ENCODE measurements at regions not wholly inside any gene's neighbourhood (a gene's known extent, or its start where the extent isn't known, plus 50 kb on each side); places are given as distances from the start of the nearest gene placed in this dataset.
A peak's percentile ranks its signal among the peaks of the same experiment; 100 is the strongest.

DNA sequence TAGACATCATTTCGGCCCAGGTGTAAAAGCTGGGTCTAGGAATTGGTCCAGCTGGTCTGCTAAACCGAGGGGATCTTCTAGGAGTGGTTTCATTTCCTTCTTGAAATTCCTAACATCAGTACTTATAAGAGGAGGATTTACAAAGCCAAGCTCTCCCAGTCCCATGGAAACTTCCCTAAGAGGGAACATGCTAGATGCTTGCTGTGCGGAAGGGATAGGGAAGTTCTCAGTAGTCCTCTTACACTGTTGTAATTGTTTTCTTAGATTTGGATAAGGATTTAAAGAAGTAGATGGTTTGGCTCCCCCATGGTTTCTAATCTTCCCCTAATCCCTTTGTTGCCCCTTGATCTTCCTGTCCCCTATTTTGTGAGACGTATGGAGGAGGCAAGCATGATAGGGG, 89.7 kb upstream of the XCR1 start:
- no peak for DNase-seq (ENCODE audit: low read depth)
- H3K4me1 ChIP-seq (ENCODE audit: insufficient read depth, low read length), result peaks cover 3% of the 10 kb centered on the region
- no peaks in the 10 kb centered on the region for H3K79me2 ChIP-seq (ENCODE audit: insufficient read depth, low read length)
- no peaks in the 10 kb centered on the region for H3K9me3 ChIP-seq (ENCODE audit: insufficient read depth, low read depth, low read length)
- H3K27ac Mint-ChIP-seq (ENCODE audit: unreplicated experiment), result no peak overlapping the region
- no peak overlapping the region for H2AFZ ChIP-seq (ENCODE audit: low read depth, low read length)
- H3K4me1 Mint-ChIP-seq (ENCODE audit: low read depth, unreplicated experiment), result peaks cover 10% of the 10 kb centered on the region
- no peak overlapping the region for H3K4me3 Mint-ChIP-seq (ENCODE audit: unreplicated experiment)
- H3K27me3 ChIP-seq (ENCODE audit: insufficient read depth, low read length), result no peaks in the 10 kb centered on the region
- no peak for FAIRE-seq
- H3K9ac ChIP-seq (ENCODE audit: low read length), result no peak overlapping the region
- H3K4me2 ChIP-seq (ENCODE audit: low read length), result no peak overlapping the region
- no peaks in the 10 kb centered on the region for H4K20me1 ChIP-seq (ENCODE audit: insufficient read depth, low read length)
- no peaks in the 10 kb centered on the region for H3K36me3 ChIP-seq (ENCODE audit: insufficient read depth, low read length)
- H3K27me3 Mint-ChIP-seq (ENCODE audit: low read depth, unreplicated experiment), result peaks cover 8% of the 10 kb centered on the region
- H3K36me3 Mint-ChIP-seq (ENCODE audit: low read depth, unreplicated experiment), result peaks cover 6% of the 10 kb centered on the region
- TF ChIP-seq, protein P1, sequence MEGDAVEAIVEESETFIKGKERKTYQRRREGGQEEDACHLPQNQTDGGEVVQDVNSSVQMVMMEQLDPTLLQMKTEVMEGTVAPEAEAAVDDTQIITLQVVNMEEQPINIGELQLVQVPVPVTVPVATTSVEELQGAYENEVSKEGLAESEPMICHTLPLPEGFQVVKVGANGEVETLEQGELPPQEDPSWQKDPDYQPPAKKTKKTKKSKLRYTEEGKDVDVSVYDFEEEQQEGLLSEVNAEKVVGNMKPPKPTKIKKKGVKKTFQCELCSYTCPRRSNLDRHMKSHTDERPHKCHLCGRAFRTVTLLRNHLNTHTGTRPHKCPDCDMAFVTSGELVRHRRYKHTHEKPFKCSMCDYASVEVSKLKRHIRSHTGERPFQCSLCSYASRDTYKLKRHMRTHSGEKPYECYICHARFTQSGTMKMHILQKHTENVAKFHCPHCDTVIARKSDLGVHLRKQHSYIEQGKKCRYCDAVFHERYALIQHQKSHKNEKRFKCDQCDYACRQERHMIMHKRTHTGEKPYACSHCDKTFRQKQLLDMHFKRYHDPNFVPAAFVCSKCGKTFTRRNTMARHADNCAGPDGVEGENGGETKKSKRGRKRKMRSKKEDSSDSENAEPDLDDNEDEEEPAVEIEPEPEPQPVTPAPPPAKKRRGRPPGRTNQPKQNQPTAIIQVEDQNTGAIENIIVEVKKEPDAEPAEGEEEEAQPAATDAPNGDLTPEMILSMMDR (IDR thresholded peaks at IDR 0.05; ENCODE audit: insufficient read depth, low read depth, low read length), result no peak
- TF ChIP-seq EZH2 (IDR thresholded peaks at IDR 0.05; ENCODE audit: insufficient read depth, low read length), result no peak
- H3K4me3 ChIP-seq (ENCODE audit: insufficient read depth, low read depth, low read length), result no peak overlapping the region
- peaks cover 18% of the 10 kb centered on the region for H3K9me3 Mint-ChIP-seq (ENCODE audit: unreplicated experiment)
- no peak overlapping the region for H3K27ac ChIP-seq (ENCODE audit: low read depth, low read length)

DNA sequence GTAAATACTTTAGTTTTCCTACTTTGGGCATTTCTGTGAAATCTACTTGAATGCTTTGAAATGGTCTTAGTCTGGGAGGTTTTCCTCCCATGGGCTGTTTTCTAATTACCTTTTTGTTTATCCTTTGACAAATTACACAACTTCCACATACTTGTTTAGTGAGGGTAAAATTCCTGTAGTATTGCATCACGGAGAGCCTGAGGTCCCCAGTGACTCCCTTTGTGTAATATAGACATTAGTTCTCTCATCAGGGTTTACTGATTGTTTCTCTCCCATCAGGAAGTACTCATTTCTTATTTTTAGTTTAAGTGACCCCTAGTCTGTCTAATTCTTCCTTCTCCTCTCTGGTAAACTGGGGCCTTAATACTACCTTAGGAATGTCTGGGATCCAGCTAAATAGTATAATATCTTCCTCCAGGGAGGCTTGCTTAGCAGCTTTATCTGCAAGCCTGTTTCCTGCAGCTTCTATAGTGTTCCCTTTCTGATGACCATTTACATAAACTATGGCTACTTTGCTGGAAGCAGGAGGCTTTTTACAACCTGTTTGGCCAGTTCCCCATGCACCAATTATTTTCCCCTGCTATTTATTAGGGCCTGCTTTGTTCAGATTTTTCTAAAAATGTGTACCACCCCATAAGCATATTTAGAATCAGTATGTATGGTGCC, 87.2 kb upstream of the XCR1 start:
- H3K4me3 ChIP-seq (ENCODE audit: insufficient read depth, low read depth, low read length), result no peak overlapping the region
- no peaks in the 10 kb centered on the region for H3K9me3 ChIP-seq (ENCODE audit: insufficient read depth, low read depth, low read length)
- H3K9me3 Mint-ChIP-seq (ENCODE audit: unreplicated experiment), result peaks cover 16% of the 10 kb centered on the region
- no peaks in the 10 kb centered on the region for H3K36me3 ChIP-seq (ENCODE audit: insufficient read depth, low read length)
- no peaks in the 10 kb centered on the region for H3K27me3 ChIP-seq (ENCODE audit: insufficient read depth, low read length)
- peaks cover 23% of the 10 kb centered on the region for H3K4me1 Mint-ChIP-seq (ENCODE audit: low read depth, unreplicated experiment)
- peak overlapping the region; percentile 76 for H3K27ac ChIP-seq (ENCODE audit: low read depth, low read length)
- no peak overlapping the region for H2AFZ ChIP-seq (ENCODE audit: low read depth, low read length)
- peaks cover 6% of the 10 kb centered on the region for H3K36me3 Mint-ChIP-seq (ENCODE audit: low read depth, unreplicated experiment)
- peak overlapping the region; percentile 50 for H3K4me2 ChIP-seq (ENCODE audit: low read length)
- FAIRE-seq (no peak), DNase-seq (ENCODE audit: low read depth) (peak; percentile 73)
- H3K27ac Mint-ChIP-seq (ENCODE audit: unreplicated experiment), result peak overlapping the region; percentile 87
- no peaks in the 10 kb centered on the region for H4K20me1 ChIP-seq (ENCODE audit: insufficient read depth, low read length)
- H3K27me3 Mint-ChIP-seq (ENCODE audit: low read depth, unreplicated experiment), result no peaks in the 10 kb centered on the region
- H3K79me2 ChIP-seq (ENCODE audit: insufficient read depth, low read length), result no peaks in the 10 kb centered on the region
- no peak overlapping the region for H3K4me3 Mint-ChIP-seq (ENCODE audit: unreplicated experiment)
- H3K4me1 ChIP-seq (ENCODE audit: insufficient read depth, low read length), result peaks cover 11% of the 10 kb centered on the region
- TF ChIP-seq, protein P1 (IDR thresholded peaks at IDR 0.05; ENCODE audit: insufficient read depth, low read depth, low read length), result no peak
- no peak for TF ChIP-seq EZH2 (IDR thresholded peaks at IDR 0.05; ENCODE audit: insufficient read depth, low read length)
- peak overlapping the region; percentile 32 for H3K9ac ChIP-seq (ENCODE audit: low read length)

DNA sequence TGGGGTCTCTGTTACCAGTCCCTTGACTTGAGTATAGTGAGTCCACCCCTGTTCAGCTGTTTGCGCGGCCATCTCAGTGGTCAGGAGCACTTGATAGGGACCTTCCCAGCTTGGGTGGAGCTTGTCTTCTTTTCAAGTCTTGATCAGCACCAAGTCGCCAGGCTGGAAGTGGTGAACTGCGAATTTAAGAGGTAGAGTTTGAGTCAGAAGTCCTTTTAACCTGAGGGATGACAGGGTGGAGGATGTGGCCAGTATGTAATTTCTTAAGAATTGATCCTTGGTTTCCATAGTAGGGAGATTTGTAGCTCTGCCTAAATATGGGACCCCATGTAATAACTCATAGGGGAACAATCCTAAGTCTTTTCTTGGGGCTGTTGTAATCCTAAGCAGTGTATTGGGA, 86.3 kb upstream of the XCR1 start:
- H3K27ac Mint-ChIP-seq (ENCODE audit: unreplicated experiment), result no peak overlapping the region
- no peaks in the 10 kb centered on the region for H3K79me2 ChIP-seq (ENCODE audit: insufficient read depth, low read length)
- peaks cover 30% of the 10 kb centered on the region for H3K4me1 Mint-ChIP-seq (ENCODE audit: low read depth, unreplicated experiment)
- peak overlapping the region; percentile 50 for H3K4me2 ChIP-seq (ENCODE audit: low read length)
- peaks cover 16% of the 10 kb centered on the region for H3K9me3 Mint-ChIP-seq (ENCODE audit: unreplicated experiment)
- FAIRE-seq (no peak), DNase-seq (ENCODE audit: low read depth) (no peak)
- H3K9me3 ChIP-seq (ENCODE audit: insufficient read depth, low read depth, low read length), result no peaks in the 10 kb centered on the region
- no peak overlapping the region for H3K9ac ChIP-seq (ENCODE audit: low read length)
- H3K36me3 ChIP-seq (ENCODE audit: insufficient read depth, low read length), result no peaks in the 10 kb centered on the region
- no peaks in the 10 kb centered on the region for H3K27me3 Mint-ChIP-seq (ENCODE audit: low read depth, unreplicated experiment)
- peaks cover 6% of the 10 kb centered on the region for H3K36me3 Mint-ChIP-seq (ENCODE audit: low read depth, unreplicated experiment)
- H3K4me3 Mint-ChIP-seq (ENCODE audit: unreplicated experiment), result no peak overlapping the region
- peak overlapping the region; percentile 76 for H3K27ac ChIP-seq (ENCODE audit: low read depth, low read length)
- H3K4me1 ChIP-seq (ENCODE audit: insufficient read depth, low read length), result peaks cover 17% of the 10 kb centered on the region
- no peaks in the 10 kb centered on the region for H3K27me3 ChIP-seq (ENCODE audit: insufficient read depth, low read length)
- no peak for TF ChIP-seq EZH2 (IDR thresholded peaks at IDR 0.05; ENCODE audit: insufficient read depth, low read length)
- TF ChIP-seq, protein P1 (IDR thresholded peaks at IDR 0.05; ENCODE audit: insufficient read depth, low read depth, low read length), result no peak
- no peak overlapping the region for H2AFZ ChIP-seq (ENCODE audit: low read depth, low read length)
- no peaks in the 10 kb centered on the region for H4K20me1 ChIP-seq (ENCODE audit: insufficient read depth, low read length)
- no peak overlapping the region for H3K4me3 ChIP-seq (ENCODE audit: insufficient read depth, low read depth, low read length)

Data from astrocyte (in vitro differentiated cells and primary cell).